HG03565 (cell line): ENCODE measurements at regions not wholly inside any gene's neighbourhood (a gene's known extent, or its start where the extent isn't known, plus 50 kb on each side); places are given as distances from the start of the nearest gene placed in this dataset.

Experiments used
- ATAC-seq: cut with Tn5 transposase; IDR thresholded peaks from one replicate; pipeline ENCODE4 v1.9.1; 2021; ENCODE audit warnings: mild to moderate bottlenecking, moderate library complexity; ENCODE audit not compliant: unreplicated experiment

DNA sequence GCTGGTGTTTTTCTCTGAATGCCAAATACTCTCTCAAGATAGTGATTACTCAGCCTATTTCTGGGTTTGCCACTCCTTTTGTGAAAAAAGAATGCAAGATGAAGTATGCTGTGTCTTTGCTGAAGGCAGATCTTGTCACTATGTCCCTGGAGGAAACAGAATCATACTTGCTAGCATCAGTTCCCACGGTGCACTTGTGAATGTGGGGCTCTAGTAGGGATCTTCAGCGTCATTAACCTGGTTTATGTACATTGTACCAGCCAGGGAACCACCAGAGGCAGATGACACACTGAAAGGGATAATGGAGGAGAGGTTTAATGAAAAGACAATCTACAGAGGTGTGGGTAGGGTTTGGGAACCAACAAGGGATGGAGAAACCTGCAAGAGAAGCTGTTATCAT, 131.0 kb upstream of the CXCR4 start:
- ATAC-seq = no peak

DNA sequence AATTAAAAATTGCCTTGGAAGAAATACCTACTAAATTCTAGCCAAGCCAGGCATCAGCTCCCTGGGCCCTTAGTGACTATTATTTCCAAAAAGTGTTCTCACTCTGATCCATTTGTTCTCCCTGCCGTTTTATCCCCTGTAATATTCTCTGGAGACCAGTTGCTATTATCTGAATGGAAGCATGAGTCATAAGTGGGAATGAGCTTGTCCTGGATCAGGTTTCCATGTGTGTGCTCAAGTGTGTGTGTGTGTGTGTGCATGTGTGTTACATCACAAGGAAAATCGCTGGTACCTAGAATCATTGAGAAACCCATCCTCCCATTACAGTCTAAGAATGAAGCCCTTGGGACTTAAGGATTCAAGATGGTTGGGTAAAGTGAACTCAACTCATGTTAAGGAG, 130.3 kb upstream of the CXCR4 start:
- ATAC-seq = no peak

DNA sequence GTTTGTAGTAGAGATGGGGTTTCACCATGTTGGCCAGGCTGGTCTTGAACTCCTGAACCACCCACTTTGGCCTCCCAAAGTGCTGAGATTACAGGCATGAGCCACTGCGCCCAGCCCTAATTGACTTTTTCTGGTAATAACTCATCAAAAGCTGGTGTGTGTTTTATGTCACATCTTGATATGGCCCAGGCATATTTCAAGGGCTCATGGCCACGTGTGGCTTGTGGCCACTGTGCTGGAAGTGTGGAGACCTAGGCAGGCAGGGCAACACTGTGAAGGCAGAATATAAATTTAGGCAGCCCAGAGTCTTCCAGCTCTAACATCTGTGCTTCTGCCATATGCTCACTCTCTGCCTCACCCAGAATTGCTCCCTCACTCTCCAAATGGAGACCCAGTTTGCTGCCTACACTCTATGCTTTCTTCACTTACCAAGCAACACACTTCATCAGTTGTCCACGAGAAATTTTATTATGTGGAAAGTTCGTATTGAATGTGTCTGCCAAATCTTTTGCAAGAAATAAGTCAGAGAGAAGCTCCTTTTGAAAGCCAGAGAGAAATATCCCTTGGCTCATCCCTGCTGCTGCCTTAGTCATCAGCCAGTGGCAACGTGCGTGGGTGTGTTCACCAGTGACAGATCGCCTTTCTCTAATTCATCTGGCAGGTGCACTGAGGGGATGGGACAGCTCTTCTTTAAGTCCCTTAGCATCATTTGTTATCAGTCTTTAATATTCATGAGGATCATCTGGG, 129.4 kb upstream of the CXCR4 start:
- ATAC-seq = no peak

DNA sequence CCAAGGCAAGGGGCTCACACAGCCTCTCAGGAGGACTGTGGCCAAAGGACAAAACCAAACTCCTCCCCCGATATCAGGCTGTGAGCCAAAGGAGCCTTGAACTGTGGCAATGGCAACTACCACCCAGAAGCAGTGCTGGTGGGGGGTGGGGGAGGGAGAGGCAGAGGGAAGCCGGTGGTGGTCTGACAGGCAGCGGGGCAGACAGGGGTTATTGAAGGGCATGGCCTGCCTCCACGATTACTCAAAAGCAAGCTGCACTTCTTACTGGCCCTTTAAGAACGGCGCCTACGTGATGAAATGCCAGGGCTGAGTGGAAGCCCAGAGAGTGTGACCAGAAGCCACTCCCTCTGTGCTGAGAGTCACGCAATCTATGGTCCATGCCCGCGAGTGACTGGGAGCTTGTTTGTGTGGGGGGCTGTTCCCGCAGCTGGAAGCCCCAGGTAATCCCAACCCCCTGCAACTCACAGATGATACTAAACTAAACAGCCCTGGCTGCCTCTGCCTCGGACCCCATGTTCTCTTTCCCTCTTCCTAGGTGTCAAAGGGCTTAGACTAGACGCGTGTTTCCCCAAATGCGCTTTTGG, 128.2 kb upstream of the CXCR4 start:
- no peak for ATAC-seq

DNA sequence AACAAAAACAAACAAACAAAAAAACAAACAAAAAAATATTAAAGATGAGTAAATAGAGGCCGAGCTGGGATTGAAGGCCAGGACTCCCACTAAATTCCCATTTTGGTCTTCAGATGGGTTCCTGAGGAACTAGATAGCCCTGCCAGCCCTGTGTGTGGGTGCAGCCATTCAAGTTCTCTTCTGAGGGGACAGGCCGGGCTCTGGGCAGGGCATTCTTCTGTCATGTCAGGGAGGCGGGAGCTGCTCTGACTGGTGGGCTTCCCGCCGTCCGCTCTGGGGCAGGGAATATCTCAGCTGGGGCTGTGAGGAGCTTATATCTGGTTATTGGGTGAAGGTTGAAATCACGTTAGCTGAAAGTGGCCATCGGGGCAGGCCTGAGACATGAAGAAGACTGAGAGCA, 127.3 kb upstream of the CXCR4 start:
- no peak for ATAC-seq

DNA sequence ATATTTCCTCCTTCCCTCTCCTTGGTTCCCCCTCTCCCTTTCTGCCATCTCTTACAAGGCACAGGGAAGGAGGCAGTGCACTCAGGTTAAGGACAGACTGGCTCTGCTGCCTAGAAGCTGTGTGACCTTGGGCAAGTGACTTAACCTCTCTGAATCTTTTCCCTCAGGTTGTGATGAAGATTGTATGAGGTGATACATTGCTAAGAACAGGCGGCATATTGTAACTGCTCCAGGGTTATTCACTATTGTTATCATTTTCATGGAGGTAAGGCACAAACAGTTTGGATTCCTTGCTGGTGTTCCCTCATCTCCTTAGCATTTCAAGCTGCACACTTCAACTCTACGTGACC, 126.6 kb upstream of the CXCR4 start:
- no peak for ATAC-seq

DNA sequence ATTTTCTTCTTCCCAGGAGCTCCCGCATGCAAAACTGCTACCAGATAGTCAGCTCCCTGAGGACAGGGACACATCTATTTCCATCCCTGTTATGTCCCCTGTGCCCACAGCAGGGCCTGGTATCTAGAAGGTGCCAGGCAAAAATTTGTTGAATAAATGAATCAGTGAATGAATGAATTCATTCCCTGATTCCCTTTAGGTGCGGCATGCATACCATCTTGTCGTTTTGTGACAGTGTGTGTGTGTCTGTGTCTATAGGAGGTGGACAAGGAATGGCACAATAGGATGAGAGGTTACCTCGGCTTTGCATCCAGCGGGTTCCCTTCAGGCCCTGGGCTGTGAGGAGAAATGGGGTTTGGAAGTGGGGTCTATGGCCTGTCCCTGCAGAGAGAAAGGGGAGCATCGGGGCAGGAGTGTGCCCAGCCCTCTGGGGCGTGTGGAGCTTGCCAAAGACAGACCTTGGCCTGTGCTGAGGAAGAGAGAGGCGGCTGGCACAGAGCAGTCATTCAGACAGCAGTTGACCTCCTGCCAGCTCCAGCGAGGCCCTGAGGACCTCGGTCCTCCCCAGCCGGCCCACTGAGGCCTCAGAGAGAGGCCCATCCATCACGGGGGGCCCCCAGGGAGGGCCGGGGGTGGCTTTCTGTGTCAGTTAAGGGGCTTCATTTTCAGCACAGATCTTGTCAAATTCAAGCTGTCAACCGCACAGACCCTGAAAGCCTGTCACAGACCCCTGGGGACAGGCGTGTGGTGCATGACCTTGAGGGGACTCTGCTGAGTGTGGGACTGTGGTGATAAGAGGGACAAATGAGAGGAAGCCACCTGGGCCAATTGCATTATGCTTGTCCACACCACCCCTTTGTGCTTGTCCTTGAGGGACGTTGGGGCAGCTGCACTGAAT, 125.9 kb upstream of the CXCR4 start:
- no peak for ATAC-seq

DNA sequence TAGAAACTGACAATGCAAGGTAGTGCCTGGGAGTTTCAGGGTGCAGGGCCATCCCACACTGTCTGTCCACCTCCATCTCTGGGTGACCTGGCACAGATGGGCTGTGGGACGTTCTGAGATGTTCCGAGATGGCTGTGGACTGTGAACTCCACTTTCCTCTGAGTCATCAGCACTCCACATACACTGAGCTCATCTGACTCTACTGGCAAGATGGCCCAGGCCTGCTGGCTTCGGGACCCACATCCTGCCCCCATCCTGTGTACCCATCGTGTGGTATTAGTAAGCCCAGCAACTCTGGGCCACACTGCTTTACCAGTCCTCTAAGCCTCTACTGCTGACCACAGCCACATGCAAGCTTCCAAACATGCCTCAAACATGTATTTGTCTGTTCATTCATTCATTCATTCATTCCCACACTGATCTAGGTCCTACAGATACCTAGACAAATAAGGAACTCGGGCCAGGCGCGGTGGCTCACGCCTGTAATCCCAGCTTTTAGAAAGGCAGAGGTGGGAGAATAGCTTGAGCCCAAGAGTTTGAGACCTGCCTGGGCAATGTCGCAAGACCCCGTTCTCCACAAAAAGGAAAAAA, 124.8 kb upstream of the CXCR4 start:
- ATAC-seq = no peak

DNA sequence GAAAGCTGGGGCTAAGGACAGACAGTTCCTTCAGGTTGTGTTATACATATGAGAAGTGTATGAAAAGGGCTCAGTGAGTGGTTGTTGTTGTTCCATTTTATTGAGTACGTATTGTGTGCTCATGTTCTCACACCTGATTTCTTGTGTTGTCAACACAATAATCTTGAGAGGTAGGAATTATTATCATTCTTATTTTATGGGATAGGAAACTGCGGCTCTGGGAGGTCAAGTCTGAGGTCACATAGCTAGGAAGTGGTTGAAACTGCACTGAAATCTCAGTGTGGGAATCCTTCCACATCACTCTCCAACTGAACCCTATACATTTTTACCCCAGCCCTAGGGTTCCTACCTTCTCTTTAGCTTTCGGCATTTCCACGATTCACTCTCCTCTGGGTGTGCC, 124.2 kb upstream of the CXCR4 start:
- no peak for ATAC-seq

DNA sequence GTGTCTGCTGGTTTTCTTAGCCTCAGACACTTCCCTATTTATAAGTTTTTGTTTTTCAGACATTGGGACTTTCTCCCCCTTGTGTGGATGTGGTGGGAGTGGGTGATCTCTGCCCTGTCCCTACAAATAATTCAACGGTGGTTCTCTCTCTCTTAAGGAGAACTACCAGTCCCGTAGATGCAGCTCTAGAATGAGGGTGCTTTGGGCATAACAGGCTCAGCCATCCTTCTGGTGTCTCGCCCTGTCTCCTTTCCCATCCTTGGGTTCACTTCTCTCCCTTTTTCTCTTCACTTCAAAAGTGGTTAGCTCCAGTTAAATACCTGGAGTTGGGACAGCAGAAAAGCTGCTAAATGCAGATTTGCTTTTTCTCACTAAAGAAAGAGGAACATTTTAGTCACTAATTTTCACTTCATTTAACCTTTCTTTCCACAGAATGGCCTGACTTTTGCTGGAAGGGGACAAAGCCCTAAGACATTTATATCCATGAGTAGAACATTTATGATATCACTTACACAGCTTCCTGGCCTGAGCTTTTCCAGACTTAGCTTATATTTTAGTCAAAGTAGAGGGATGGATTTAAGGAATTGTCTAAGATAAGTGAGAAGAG, 121.2 kb upstream of the CXCR4 start:
- no peak for ATAC-seq

DNA sequence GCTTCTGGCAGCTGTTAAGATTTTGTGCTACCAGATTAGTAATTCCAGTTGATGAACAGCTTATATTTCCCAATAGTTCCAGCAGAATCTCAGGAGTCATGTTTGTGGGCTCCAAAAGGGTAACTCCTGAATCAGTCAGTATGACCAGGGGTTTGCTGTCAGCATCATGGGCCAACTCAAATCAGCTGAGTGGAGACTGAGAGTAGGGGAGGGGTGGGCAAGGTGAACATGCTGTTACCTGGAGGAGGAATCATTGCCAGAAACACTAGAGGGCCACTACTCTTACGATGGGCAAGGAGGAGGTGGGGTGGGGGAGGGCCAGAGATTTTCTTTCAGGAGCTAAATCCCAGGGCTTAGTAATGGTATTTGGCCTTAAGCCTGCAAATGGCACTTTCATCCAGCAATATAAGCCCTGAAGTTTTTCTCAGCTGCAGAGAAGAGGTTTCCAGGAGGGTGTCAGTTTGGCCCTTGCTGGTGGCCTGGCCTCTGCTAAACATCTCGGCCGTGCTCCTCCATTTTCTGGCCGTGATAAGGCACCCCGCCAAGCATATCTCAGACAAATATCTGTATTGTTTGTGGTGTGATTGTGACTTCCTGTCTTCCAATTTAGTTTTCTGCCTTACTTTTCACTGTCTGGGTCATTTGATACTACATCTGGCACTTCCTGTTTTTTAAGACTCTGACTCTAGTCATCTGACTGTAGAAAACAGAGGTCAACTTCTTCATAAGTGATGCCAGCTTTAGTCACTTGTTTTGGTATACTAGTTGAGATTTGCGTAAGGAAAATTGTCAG, 120.5 kb upstream of the CXCR4 start:
- ATAC-seq = peak; percentile 91

DNA sequence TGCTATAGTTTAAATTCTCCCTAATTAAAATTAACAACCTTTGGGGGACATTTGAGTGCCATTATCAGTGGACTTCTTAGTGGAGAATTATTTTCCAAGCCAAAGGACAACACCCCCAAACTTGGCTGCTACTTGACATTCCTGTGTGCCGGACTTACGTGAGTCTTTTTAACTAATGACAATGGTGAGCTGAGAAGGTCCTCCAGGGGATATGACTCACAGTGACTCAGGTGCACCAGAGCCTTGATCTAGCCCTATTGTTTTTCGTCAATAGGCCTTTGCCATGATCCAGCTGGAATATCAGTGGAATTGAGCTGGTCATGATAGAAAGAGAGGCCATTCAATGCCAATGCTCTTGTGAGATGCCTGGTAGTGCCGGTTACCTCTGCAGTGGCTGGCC, 118.1 kb upstream of the CXCR4 start:
- no peak for ATAC-seq

DNA sequence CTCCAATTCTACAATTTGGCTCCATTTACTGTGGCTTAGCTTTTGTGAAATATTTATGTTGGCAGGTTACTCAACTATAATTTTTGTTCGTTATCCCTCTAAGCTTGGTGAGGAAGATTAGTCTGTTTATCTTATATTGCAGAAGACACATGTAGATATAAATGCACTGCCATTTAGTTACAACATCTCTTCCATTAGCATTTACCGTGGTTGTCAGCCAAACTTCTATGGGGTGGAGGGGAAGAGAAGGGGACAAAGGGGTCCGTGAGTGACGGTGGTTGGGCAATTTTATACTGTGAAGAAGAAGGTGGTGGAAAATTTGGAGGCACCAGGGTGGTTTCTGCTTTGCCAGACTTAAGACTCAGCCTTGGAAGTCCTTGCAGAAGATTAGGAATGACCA, 117.6 kb upstream of the CXCR4 start:
- no peak for ATAC-seq

DNA sequence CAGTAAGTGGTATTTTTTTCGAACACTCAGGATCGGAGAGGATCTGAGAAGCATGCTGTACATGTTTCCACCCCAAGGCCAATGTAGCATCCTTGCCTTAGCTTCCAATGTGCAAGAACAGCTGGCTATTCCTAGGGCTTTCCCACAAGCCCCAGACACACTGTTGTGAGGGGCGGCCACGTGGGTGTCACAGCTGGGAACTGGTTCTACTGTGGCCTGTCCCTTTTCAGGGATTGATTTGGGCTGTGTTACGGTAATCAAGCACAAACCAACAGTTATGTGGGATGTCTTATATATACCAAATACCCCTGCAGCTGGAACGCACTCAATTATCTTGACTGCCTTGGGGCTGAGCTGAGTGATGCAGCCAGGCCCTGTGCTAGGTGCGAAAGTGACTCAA, 116.3 kb upstream of the CXCR4 start:
- no peak for ATAC-seq

DNA sequence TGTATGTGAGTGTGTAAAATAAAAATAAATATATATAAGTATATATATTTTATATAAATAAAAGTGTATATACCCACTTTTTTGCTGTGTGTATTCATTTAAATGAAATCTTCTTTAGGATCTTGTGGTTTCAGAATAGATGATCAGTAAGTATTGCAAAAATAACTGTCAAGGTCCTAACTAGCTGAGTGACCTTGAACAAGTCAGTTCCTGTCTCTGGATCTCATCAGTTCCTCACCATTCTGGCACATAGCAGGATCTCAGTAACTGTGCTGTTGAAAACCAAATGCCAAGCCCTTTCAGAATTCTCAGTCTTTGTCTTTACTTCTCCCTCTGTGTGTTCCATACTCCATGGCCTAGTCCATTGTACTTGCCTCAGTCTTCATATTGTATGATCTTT, 115.3 kb upstream of the CXCR4 start:
- ATAC-seq = no peak

DNA sequence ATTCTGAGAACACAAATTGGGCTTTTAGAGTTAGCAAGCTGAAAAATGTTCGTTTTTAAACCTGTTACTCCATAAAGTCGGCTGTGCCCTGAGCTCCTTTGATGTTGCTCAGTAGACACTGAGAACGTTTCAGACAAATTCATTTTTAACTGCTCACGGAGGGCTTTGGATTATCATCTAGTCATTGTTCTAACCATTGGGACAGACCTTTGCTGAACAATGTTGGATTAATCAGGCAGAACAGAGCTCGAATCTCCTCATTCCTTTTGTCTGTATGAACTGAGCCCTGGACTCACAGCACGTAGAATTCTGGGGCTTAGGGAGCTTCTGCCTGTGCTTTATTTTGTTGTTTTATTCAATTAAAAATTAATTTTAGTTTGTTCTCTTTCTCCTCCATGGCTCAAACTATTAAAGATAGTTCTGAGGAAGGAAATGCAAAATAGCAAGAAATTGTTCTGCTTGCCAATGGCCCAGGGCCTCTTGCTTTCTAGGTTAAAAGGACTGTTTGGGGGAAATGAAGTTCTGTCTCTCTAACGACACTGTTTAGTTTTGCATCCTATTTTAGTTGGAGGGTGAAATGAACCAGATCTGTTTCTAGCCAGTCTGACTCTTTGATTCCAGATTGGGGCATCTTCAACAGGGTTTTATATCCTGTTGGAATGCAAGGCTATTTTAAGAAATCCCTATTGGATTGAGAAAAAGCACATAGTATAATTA, 114.7 kb upstream of the CXCR4 start:
- no peak for ATAC-seq

DNA sequence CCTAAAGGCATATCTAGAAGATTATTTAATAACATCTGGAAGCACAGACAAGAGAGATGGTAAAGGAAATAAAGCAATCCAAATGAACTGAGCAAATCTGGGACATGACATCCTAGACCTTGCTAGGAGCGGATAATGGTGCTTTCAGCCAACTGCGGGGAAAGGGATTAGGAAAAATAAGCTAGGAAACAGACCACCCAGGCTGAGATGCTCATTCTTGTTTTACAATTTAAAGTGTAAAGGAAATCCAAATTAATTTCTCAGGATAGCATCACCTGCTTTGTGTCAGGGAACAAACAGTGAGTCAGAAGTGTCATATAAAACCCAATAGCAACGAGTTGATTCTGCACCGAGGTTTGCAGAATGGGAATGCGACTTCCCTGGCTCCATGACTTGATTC, 112.5 kb upstream of the CXCR4 start:
- no peak for ATAC-seq

DNA sequence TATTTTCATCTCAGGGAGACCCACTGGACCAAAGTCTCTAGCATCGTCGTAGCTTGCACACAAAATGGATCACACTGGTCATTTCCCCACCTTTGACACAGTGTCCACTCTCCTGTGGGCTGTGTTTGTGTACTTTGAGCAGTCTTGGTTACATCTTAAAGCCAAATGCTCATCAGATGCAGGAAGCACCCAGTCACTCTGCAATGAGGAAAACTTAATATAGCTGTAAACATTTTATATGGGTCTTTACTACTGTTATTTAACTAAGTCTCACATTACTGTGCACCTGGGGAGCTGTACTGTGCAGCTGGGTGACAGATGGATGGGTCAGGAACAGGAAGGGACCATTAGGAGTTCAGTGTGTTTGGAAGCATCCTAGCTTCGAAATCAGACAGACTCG, 109.0 kb upstream of the CXCR4 start:
- no peak for ATAC-seq

DNA sequence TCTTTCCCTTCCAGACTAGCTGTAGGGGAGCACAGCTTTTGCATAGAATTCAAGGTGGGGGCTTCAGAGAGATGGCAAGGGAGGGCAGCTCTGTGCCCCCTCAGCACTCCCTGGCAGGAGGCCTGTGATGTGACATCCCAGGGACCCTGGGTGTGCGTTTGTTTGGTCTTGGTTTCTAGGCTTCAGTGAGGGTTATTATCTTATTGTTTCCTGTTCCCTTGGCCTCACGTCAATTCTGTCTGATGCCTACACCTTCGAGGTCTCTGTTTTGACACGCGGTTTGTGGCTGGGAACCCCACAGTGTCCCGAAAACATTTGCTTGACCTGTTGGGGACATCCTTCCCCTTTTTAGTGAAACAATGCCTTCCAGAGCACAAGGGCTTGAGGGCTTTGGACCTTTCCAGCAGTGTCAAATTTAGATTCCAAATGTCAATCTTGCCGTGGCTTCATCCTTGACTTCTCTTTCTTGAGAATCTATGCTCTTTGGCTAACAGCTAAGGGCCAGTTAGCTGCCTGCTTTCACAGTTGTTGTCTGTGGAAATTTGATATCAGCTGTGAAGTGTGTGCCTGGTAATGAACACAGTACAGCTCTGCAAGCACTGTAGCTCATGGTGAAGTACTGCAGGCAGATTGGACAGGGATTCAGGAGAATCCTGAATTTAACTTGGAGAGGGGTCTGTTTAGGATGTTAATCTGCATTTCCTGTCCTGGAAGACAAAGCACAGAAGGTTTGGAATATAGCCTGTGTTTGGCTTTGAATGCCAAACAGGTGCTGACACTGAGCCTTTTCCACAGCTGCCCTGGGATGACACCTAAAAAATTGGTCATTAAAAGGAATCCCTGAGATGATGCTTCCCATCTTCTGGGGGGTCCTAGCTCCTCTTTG, 108.2 kb upstream of the CXCR4 start:
- peak; percentile 60 for ATAC-seq
